Activated naive CD8-positive, alpha-beta T cell treated with anti-CD3 and anti-CD28 coated beads, Interleukin-2, amount 50 U/mL, for 24 hours (primary cell): ENCODE measurements at regions not wholly inside any gene's neighbourhood (a gene's known extent, or its start where the extent isn't known, plus 50 kb on each side); places are given as distances from the start of the nearest gene placed in this dataset.

Experiments used
- ATAC-seq: fragments of 150-1000 bp; cut with Tn5 transposase; one replicate; pipeline ENCODE4 v1.10.0; 2021
- DNase-seq: peaks from one replicate; pipeline ENCODE4 v3.0.0; 2021
- H3K27ac Mint-ChIP-seq: one replicate; pipeline ENCODE4 v1.8.0; 2021; ENCODE audit warnings: mild to moderate bottlenecking, mixed read lengths
- H3K27me3 Mint-ChIP-seq: one replicate; pipeline ENCODE4 v1.8.0; 2021; ENCODE audit warnings: mixed read lengths
- H3K36me3 Mint-ChIP-seq: one replicate; pipeline ENCODE4 v1.8.0; 2021; ENCODE audit warnings: low read depth, mixed read lengths
- H3K4me1 Mint-ChIP-seq: one replicate; pipeline ENCODE4 v1.8.0; 2021; ENCODE audit warnings: mixed read lengths
- H3K4me3 Mint-ChIP-seq: one replicate; pipeline ENCODE4 v1.8.0; 2021; ENCODE audit warnings: mild to moderate bottlenecking, moderate library complexity, mixed read lengths
- H3K9me3 Mint-ChIP-seq: one replicate; pipeline ENCODE4 v1.8.0; 2021; ENCODE audit warnings: mixed read lengths

- Mint-ChIP-seq H3K4me3 (peak overlapping the region; percentile 48), H3K9me3 (no peaks in the 10 kb centered on the region), H3K27ac (peak overlapping the region; percentile 15), H3K36me3 (no peaks in the 10 kb centered on the region), H3K27me3 (peaks cover 28% of the 10 kb centered on the region), H3K4me1 (peaks cover 16% of the 10 kb centered on the region)
- ATAC-seq (peak; percentile 90), DNase-seq (peak; percentile 92)
These were observed 1346.4 kb downstream of the TMEM121 start for GRCh38 chr14:106872611-106873446.

GRCh38 chr14:106874350-106874749, 1348.0 kb downstream of the TMEM121 start:
- H3K27ac Mint-ChIP-seq: no peak overlapping the region
- ATAC-seq: no peak

GRCh38 chr14:106875503-106875902, 1349.1 kb downstream of the TMEM121 start:
- Mint-ChIP-seq H3K27ac (no peak overlapping the region), H3K4me1 (peaks cover 16% of the 10 kb centered on the region), H3K4me3 (no peak overlapping the region), H3K36me3 (no peaks in the 10 kb centered on the region), H3K27me3 (peaks cover 30% of the 10 kb centered on the region), H3K9me3 (no peaks in the 10 kb centered on the region)
- DNase-seq: peak; percentile 52
- ATAC-seq: peak; percentile 26

More at GRCh38 chr14:106874350-106874749, 1348.0 kb downstream of the TMEM121 start:
- peaks cover 31% of the 10 kb centered on the region for H3K27me3 Mint-ChIP-seq
- peaks cover 16% of the 10 kb centered on the region for H3K4me1 Mint-ChIP-seq
- H3K4me3 Mint-ChIP-seq: no peak overlapping the region
- H3K36me3 Mint-ChIP-seq: no peaks in the 10 kb centered on the region
- DNase-seq: no peak
- H3K9me3 Mint-ChIP-seq: no peaks in the 10 kb centered on the region

GRCh38 chr14:106876711-106877110, 1350.3 kb downstream of the TMEM121 start:
- no peak for DNase-seq
- no peak for ATAC-seq
- Mint-ChIP-seq H3K4me3 (no peak overlapping the region), H3K27me3 (peaks cover 25% of the 10 kb centered on the region), H3K9me3 (no peaks in the 10 kb centered on the region), H3K4me1 (peaks cover 16% of the 10 kb centered on the region), H3K27ac (no peak overlapping the region), H3K36me3 (no peaks in the 10 kb centered on the region)

- Mint-ChIP-seq H3K36me3 (no peaks in the 10 kb centered on the region), H3K9me3 (no peaks in the 10 kb centered on the region)
- no peak for ATAC-seq
These were observed 1351.1 kb downstream of the TMEM121 start for GRCh38 chr14:106877517-106877916.

GRCh38 chr14:106879241-106879640, 1352.9 kb downstream of the TMEM121 start:
- DNase-seq (peak; percentile 79), ATAC-seq (peak; percentile 94)
- Mint-ChIP-seq H3K27ac (no peak overlapping the region), H3K9me3 (no peaks in the 10 kb centered on the region), H3K36me3 (no peaks in the 10 kb centered on the region), H3K27me3 (peaks cover 21% of the 10 kb centered on the region), H3K4me1 (peaks cover 5% of the 10 kb centered on the region), H3K4me3 (no peak overlapping the region)

More at GRCh38 chr14:106877517-106877916, 1351.1 kb downstream of the TMEM121 start:
- no peak overlapping the region for H3K27ac Mint-ChIP-seq
- H3K4me3 Mint-ChIP-seq: no peak overlapping the region
- no peak for DNase-seq
- H3K4me1 Mint-ChIP-seq: peaks cover 16% of the 10 kb centered on the region
- H3K27me3 Mint-ChIP-seq: peaks cover 24% of the 10 kb centered on the region

GRCh38 chr14:106883218-106883692, 1356.9 kb downstream of the TMEM121 start:
- no peak overlapping the region for H3K27ac Mint-ChIP-seq
- no peaks in the 10 kb centered on the region for H3K4me1 Mint-ChIP-seq
- H3K36me3 Mint-ChIP-seq: no peaks in the 10 kb centered on the region
- peaks cover 5% of the 10 kb centered on the region for H3K27me3 Mint-ChIP-seq
- H3K4me3 Mint-ChIP-seq: no peak overlapping the region
- ATAC-seq (peak; percentile 28), DNase-seq (peak; percentile 70)
- no peaks in the 10 kb centered on the region for H3K9me3 Mint-ChIP-seq
